ENCODE measurements at regions not wholly inside any gene's neighbourhood (a gene's known extent, or its start where the extent isn't known, plus 50 kb on each side); places are given as distances from the start of the nearest gene placed in this dataset.

DNA sequence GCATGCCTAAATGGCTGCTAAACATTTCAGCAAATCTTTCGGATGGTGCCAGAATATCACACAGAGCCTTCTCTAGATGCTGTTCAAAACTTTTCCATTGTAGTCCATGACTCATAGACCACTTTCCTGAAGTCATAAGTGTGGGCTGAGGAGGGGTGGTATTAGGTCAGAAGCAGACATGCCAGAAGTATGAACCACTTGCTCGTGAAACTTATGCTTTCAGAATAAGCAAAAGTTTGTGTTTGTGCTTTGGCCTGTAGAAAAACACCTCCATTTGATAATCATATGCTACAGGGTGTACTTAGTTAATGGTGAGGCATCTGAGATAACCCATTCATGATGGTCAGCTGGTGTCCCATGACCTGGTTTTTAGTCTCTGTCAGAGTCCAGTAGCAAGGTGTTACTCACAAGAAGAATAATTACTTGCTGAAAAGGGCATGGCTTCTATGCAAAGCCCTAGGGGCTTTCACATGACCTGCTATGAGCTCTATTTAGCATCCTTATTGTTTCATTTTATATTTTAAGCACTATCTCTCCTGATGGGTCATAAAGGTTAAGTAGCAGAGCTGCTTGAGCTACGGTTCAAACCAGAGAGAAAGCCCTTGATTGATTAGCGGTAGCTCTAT, 183.1 kb upstream of the IVNS1ABP start:
- DNase-seq (ENCODE audit: low spot score): no peak

GRCh38 chr1:185498207-185498606, 181.2 kb upstream of the IVNS1ABP start:
- no peak for DNase-seq (ENCODE audit: low spot score)

DNA sequence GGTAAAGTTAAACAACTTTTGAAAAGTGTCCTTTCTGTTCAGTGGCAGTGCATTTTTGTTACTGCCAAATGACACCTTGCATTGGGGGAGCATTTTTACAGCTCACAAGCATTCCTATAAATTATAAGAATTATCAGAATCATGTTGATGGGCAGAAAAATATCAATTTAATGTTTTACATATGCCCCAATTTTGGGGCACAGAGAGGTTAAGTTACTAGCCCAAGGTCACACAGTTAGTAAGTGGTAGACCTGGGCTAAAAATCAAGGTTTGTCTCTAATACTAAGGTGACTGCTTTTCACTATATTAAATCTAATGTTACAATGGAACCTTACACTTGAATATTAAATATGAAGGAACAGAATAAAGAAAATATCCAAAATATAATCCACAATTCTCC, 180.1 kb upstream of the IVNS1ABP start:
- no peak for DNase-seq (ENCODE audit: low spot score)

GRCh38 chr1:185495898-185496297, 178.9 kb upstream of the IVNS1ABP start:
- no peak for DNase-seq (ENCODE audit: low spot score)

DNA sequence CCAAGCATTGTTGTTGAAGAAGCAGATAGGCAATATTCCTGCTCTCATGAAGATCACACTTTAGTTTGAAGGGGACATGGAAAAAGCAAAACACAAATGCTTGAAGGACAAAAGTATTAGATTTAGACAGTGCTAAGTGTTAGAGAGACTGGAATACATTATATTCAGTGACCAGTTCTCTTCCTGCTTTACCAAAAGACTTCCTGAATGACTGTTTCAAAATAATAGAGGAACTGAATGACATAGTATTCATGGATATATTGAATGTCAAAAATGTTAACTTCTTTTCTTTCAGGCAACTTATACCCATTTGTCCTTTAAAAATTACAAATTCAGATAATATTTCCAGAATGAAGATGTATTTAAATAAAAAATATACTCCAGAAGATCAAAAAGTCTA, 178.0 kb upstream of the IVNS1ABP start:
- DNase-seq (ENCODE audit: low spot score): no peak

GRCh38 chr1:185492089-185492825, 175.2 kb upstream of the IVNS1ABP start:
- DNase-seq (ENCODE audit: low spot score): no peak

GRCh38 chr1:185491604-185492003, 174.6 kb upstream of the IVNS1ABP start:
- DNase-seq (ENCODE audit: low spot score): no peak

DNA sequence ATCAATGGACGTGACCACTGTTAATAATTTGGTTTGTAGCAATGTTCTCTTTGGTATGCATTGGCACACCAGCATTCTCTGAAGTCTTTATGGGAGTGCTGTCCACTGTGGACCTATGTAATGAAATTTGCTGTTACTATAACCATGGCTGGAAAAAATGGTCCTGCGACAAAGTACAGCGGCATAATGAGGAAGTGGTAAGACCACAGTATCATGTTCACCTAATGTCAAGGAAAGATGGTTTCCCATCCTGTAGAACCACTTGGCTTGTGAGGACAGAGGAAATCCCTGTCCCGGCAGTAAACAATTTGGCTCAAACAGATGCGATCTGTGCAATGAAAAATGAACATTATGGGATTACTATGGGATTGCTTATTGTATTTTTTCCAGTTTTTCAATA, 173.9 kb upstream of the IVNS1ABP start:
- no peak for DNase-seq (ENCODE audit: low spot score)

DNA sequence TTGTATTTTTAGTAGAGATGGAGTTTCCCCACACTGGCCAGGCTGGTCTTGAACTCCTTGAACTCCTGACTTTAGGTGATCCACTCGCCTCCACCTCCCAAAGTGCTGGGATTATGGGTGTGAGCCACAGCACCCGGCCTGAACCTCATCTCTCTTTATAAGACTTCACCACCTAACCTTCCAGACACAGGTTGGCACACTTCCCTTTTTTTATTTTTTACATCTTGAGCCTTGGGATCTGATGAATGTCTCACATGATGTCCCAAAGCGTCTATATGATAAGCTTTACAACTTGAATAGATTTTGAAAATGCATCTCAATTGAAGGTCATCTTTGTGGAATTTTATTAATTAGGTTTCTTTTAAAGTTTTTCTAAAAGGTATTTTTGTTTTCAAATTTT, 172.4 kb upstream of the IVNS1ABP start:
- no peak for DNase-seq (ENCODE audit: low spot score)

- DNase-seq (ENCODE audit: low spot score): no peak
Observed at GRCh38 chr1:185488808-185489207, 171.8 kb upstream of the IVNS1ABP start.

- no peak for DNase-seq (ENCODE audit: low spot score)
Observed at GRCh38 chr1:185487936-185488335, 170.9 kb upstream of the IVNS1ABP start.

DNA sequence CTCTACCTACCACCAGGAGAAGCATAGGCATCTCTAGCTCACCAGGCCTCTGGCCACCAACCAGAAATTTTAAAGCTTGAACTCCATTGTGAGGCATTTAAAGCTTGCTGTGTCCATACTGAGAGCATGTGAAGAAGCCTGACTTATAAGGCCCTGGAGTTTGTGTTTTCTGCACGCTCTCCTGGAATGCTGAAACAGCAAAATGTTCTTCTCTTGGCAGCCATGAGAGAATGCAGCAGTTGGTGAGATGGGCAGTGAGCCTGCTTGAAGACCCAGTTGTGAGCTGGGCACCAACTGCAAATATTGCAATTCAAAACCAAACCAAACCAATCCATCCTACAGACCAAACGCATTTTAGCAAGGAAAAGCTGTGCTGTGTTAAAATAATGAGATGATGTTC, 170.0 kb upstream of the IVNS1ABP start:
- DNase-seq (ENCODE audit: low spot score): no peak

- DNase-seq (ENCODE audit: low spot score): no peak
Observed at GRCh38 chr1:185486346-185486745, 169.3 kb upstream of the IVNS1ABP start.

DNA sequence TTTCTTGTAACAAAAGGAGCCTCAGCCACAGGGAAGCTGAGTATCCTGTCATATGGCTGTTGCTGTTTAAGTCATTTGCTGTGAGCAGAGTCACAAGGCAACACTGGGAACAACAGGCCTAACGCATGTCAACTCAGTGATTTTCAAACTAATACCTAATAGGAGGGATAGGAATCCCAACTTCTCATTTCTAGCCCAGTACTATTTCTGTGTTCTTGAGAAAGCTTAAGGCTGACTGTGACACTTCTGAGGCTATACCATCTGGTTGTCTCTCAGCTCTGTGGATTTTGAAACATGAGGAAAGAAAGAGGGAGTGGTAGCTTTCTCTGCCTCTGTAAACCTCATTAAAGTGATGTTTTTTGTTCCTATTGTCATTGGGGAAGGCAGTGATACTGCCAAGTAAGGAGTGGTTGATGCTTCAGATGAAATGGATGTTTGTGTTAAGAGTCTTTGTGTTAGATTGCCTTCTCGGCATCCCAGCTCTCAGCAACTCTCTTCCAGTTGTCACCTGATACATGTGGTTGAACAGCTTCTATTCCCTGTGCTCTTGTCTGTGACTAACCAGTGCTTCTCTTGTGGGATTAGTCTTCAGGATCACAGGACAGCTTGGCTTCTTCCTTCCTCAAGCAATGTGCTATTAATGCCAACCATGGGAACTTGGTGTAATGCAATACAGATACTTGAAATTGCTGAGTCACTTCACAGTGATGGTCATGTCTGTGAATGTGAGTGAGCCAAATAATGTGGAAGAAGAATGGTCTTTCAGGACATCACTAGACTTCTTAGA, 166.8 kb upstream of the IVNS1ABP start:
- DNase-seq (ENCODE audit: low spot score): no peak

- no peak for DNase-seq (ENCODE audit: low spot score)
Observed at GRCh38 chr1:185483217-185483616, 166.2 kb upstream of the IVNS1ABP start.

DNA sequence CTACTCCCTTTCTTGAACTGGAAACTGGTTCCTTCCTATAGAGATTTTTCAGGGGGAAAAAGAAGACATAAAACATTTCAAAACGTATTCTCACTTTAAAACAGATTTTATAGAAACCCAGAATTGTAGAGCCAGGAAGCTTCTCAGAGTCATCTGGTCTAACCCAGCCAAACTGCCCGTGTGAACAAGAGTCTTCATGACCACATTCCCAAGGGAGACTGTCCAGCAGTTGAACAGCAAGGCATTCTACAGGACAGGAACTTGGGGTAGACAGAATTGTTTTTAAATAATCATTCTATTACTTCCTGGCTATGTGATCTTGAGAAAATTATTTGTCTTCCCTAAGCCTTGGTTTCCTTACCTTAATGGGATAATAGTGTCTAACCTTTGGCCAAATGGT, 163.5 kb upstream of the IVNS1ABP start:
- no peak for DNase-seq (ENCODE audit: low spot score)

- no peak for DNase-seq (ENCODE audit: low spot score)
Observed at GRCh38 chr1:185479796-185480195, 162.8 kb upstream of the IVNS1ABP start.

DNA sequence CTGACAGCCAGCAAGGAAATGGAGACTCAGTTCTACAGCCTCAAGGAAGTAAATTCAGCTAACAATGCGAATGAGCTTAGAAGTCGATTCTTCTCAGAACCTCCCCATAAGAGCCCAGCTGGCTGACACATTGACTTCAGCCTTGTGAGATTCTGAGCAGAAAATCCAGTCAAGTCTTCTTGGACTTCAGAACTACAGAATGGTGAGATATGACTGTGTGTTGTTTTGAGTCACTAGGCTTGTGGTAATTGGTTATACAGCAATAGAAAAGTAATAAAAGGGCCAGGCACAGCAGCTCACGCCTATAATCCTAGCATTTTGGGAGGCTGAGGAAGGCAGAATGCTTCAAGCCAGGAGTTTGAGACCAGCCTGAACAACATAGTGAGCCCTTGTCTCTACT, 161.8 kb upstream of the IVNS1ABP start:
- DNase-seq (ENCODE audit: low spot score): no peak

DNA sequence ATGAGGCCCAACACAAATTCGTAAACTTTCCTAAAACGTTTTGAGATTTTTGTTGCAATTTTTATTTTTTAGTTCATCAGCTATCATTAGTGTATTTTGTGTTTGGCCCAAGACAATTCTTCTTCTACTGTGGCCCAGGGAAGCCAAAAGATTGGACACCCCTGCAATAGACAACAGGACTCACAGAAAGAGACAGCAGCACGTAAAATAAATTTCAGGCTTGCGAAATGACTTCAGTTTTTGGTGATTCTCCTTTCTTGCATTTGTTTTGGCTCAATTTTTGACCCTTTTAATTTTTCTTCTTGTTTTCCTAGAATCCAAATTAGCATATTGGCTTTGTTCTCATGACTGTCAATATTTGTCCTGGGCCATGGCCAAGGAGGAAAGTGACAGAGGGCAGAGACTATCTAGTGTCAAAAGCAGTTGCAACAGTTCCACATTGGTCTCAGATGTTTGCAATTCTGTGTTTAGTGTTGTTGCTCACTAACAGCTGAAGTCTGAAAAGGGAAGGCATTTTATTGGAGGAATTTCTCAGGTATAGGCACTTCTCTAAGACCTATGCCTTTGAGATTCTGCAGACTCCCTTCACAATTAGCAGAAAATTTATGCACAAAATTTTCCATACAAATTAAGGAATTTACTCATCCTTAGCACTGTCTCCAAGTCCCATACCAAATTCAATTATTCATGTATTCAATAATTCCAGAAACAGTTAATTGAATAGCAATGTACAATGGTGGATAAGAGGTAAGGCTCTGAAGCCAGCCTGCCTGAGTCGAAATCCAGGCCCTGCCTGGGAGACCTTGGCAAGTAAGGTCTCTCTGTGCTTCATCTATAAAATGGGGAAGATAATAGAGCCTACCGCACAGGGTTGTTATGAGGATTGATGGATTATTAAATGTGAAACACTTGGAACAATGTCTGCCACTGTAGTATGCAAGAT, 160.9 kb upstream of the IVNS1ABP start:
- no peak for DNase-seq (ENCODE audit: low spot score)

DNA sequence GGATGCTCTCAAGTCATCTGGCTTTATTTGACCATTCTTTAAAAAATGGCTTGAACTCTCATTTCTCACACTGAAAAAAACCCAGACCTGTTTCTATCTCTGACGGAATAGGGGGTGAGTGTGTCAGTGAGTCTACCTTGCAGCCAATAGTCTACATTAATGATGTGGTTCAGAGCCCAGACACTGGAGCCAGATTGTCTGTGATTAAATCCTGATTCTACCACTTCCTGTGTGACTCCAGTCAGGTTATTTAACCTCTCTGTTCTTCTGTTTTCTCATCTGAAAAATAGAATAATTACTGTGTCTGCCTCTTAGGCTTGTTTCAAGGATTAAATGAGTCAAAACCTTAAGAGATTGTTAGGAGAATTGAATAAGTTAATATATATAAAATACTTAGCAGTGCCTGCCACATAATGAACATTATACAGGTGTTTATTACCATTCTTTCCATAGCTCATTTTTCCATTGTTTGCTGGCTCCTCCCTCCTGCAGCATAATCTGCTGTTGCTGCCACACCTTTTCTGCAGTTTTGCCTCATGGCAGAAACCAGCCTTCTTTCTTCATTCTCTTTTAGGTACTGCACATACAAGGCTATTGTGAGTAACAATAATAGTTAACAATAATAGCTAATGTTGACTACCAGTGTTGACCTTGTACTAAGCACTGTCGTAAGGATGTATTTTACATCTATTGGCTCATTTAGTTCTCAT, 157.6 kb upstream of the IVNS1ABP start:
- DNase-seq (ENCODE audit: low spot score): no peak

DNA sequence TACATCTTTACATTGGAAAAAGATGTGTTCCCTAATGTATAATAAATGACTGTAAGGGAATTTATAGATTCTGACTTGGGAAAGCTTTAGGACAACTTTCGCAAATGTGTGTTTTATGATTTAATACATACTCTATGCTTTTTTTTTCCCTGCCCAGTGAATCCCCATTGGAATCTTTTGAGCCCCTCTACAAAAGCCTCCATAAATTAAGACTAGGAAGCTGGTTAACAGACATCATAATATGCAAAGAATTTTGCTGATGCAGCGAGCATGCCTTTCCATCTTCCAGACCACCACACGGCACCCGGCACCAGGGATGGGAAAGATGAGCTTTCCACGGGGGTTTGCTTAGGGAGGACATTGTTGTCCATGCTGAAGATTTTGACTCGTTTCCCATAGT, 156.1 kb upstream of the IVNS1ABP start:
- DNase-seq (ENCODE audit: low spot score): no peak

Measured in activated CD4-positive, alpha-beta T cell treated with anti-CD3 and anti-CD28 coated beads, Interleukin-2, Interleukin-4, amounts not matched to agents 100 ng/mL and 50 ng/mL, durations not matched to agents 16 hours and 8 hours (primary cell).